Astrocyte (in vitro differentiated cells and primary cell): ENCODE measurements at regions not wholly inside any gene's neighbourhood (a gene's known extent, or its start where the extent isn't known, plus 50 kb on each side); places are given as distances from the start of the nearest gene placed in this dataset.

Experiments used
- CTCF ChIP-seq: IDR thresholded peaks from 2 replicates; pipeline ENCODE4 v1.5.1; 2011; ENCODE audit warnings: low read depth, mild to moderate bottlenecking, inconsistent platforms, low read length, moderate library complexity; ENCODE audit not compliant: insufficient read depth
- EZH2 ChIP-seq: IDR thresholded peaks from 2 replicates; pipeline ENCODE4 v1.6.1; 2012; ENCODE audit warnings: mild to moderate bottlenecking, low read length, inconsistent platforms; ENCODE audit not compliant: insufficient read depth

GRCh38 chr9:99713838-99714306 lies 107.8 kb upstream of the NR4A3 start:
- TF ChIP-seq CTCF (no peak), EZH2 (no peak)
